ENCODE measurements at regions not wholly inside any gene's neighbourhood (a gene's known extent, or its start where the extent isn't known, plus 50 kb on each side); places are given as distances from the start of the nearest gene placed in this dataset.

DNA sequence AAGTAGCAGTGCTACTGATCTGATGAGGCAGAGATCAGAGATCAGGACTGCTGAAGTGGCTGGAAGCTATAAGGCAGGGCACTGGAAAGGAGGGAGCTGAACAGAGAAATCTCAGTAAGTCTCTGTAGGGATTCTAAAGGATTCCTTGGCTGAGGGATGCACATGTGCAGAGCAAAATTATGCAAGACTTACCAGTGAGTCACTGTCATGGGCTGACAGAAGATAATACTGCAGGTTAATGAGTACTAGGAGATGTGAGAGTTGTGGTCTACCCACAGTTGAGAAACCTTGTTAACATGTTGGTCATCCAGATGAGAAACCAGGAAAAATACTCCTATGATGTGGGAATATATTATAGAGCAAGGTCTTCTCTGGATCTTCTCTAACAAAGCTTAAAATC, 378.1 kb downstream of the HAPSTR1 start:
- DNase-seq: no peak

DNA sequence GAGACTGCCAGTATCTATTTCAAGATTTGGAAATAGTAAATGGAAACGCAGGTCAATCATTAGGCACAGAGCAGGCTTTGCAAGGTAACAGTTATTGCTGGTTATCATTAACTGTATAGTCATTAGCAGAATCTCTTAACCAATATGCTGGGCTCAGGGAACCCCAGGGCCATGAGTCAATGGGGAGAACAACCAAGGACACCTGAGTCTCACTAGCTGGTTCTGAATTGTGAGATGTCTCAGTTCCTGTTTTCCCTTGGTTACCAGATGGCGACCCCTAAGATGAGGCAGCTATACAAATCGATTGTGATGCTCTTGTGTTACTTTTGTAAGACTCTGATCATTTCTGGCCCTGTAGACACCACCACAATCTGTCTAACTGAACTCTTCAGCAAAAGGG, 385.3 kb downstream of the HAPSTR1 start:
- no peak for DNase-seq

DNA sequence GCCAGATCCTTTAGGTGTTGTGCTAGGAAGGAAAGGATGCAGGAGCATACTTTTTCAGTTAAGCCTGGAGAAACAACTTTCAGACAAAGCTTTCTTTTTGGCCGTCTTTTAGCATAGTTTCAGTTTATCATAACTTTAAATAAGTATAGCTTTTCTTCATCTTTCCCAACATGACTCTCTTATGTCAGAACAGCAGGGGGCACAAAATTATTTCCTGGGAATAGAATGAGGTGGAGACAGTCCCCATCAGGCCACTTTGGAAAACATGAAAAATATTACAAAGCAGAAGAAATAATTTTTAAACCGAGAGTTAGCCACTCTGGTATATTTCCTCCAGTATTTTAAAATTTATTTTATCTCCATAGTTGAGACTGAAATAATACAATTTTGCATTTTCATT, 387.6 kb downstream of the HAPSTR1 start:
- no peak for DNase-seq

DNA sequence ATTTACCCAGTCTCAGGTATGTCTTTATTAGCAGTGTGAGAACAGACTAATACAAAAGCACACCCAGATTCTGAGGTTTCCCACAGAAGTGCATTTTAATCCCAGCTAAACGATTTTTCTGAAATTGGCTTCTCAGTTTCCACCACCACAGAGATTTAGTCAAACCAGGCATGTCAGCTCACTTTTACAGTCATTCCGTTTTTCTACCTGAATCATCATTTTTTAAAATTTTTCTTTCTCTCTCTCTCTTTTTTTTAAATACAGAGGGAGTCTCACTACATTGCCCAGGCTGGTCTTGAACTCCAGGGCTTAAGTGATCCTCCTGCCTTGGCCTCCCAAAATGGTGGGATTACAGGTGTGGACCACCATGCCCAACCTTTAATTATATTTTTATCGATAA, 389.1 kb downstream of the HAPSTR1 start:
- no peak for DNase-seq

DNA sequence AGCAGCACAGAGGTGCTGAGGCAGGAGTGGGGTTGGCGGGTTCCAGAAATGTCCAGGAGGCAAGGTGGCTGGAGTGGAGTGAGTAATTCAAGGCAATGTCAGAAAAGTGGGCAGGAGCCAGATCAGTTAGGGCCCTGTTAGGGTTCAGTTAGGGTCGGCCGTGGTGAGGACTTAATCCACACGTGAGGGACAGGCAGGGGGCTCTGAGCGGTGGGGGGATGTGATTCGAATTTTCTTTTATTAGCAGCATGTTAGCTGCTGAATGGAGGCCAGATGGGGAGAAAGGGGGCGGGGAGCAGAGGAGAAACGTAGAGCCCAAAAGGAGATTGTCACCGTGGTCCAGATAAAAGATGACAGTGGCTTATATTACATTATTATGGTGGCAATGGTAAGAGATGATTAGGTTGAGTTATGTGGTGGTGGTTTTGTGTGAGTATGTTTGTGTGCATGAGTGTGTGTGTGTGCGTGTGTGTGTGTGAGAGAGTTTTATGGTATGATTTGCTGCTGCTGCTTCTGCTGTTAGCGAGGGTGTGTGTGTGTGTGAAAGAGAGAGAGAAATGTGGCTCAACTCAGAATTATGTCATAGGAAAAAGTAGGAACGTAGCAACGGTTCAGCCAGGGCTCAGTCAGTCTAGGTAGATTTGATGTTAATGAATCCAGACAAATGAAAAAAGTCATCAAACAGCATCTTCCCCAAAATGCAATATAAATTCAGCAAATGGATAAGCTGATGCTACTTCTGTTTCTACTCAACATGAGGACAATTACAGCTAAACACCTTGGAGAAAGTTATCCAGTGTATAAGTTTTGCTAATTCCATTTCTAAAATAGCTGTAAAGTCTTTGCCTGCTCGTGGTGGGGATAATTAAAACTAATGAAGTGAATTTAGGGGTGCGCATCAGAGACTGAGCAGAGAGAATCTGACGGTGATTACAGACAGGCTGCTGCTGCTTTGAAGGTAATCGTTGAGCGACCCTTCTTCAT, 390.6 kb downstream of the HAPSTR1 start:
- DNase-seq: no peak

DNA sequence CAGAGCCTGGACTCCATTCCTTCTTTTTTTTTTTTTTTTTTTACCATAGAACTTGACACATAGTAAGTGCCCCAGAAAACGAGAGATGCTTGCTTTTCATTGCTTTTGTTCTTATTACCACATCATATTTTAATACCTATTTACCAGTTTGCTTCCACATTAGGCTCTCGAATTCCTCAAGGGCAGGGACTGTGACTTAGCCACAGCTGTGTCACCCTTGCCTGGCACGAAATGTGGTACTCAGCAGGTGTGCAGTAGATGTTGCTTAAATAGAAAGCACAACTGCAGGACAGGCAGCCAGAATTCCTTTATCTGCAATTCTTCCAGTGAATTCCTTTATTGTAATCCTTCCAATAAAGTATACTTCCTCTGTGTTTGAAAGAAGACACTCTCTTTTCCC, 393.0 kb downstream of the HAPSTR1 start:
- no peak for DNase-seq

DNA sequence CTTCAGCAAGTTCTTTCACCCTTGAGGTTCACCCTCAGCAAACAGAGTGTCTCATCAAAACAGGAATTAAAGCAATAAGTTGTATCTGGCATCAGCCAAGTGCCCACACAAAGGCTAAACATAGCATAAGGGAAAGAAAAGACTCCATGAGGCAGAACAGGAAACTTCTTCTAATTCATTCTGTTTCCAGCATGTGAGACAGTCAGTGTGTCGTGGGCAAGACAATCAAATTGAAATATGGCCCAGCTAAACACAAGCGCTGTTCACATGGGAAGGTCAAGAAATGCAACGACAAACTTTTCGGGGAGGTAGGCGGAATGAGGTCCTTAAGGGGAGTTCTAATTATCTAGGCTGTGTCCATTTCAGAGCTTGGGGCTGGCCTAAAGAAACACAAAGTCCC, 393.4 kb downstream of the HAPSTR1 start:
- no peak for DNase-seq

DNA sequence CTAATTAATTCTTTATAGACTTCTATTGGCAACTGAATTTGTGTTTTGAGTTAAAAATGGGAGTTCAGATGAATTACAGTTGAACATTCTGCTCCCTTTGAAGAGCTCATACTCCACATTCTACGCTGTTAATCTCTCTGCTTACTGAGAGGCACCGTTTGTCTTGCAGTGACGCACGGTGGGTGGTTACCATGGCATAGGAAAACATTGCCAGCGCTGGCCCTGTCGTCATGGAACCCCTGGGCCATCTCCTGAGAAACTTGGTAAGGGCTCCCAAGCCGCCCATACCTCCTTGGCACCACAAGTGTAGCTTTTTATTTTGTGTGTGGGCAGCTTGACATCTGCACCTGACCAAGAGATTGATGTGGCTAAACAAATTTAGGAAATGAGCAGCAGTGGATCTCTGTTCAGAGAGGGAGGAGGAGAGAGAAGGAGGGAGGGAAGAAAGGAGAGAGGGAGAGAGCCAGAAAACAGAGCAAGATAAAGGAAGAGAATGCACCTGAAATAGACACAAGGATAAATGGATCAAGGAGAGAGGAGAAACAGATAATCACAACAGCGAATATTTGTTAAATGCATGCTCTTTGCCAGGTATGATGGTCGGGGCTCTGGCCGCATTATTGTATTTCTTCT, 398.5 kb downstream of the HAPSTR1 start:
- peak; percentile 4 for DNase-seq

DNA sequence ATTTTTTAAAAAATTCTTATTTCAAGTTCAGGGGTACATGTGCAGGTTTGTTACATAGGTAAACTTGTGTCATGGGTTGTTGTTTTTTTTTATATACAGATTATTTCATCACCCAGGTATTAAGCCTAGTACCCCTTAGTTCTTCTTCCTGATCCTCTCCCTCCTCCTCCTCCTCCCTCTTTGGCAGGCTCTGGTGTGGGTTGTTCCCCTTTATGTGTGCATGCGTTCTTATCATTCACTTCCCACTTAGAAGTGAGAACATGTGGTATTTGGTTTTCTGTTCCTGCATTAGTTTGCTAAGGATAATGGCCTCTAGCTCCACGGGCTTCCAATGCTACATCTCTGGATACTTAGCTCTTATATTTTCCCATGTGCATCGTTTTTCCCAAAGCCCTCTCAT, 404.4 kb downstream of the HAPSTR1 start:
- no peak for DNase-seq

DNA sequence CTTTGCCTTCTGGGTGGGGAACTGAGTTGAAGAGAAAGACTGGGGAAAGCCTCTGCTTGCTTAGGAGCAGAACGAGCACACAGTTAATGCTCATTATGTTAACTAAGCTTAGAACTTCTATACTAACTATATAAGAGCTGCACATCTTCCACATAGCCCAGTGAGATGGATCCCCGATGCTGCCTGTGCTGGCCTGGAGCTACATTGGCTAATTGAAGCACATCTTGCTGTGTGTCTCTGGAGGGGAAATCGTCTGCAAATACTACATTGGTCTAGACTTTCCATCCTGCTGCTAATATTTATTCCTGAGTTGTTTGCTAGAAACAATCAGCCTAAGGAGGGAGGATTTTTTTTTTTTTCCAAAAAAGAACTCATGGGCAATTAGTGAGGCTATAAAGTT, 406.3 kb downstream of the HAPSTR1 start:
- no peak for DNase-seq

DNA sequence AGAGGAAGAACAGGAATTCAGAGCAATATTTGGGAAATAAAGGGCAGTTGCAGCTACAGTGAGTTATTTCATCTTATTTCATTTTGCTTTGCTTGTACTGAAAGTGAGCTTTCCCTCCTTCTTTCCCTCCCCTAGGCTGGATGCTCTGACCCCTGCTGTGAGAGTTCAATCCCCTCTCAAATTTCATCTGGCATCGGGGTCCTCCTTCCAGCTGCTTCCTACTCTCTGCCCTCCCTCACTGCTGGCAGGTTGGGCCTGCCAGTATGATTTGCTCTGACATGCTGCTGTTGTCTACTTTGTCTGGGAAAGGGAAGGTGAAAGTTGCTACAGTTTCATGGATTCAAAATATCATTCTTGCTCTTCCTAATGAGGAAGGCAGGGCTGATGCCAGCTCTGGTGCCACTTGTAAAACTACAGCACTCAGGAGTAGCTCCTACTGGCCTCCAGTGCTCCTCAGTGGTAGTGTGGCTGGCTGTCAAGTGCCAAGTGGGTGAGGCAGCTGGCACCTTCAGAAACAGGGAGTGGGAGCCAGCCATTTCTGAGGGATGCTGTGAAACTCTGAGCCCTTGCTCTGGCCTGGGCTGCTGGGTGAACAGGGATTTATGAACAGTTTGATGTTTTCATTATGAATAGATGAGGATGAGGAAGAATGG, 408.6 kb downstream of the HAPSTR1 start:
- DNase-seq: peak; percentile 7

DNA sequence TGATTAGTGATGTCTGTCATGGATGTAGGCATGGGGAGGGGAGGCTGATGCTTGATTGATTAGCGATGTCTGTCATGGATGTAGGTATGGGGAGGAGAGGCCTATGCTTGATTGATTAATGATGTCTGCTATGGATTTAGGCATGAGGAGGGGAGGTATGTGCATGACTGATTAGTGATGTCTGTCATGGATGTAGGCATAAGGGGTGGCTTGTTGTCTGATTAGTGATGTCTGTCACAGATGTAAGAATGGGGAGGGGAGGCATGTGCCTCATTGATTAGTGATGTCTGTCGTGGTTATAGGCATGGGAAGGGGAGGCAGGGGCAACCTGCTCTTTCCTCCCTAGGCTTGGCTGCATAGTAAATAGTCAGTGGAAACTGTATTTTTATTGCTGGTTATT, 409.4 kb downstream of the HAPSTR1 start:
- DNase-seq: no peak

DNA sequence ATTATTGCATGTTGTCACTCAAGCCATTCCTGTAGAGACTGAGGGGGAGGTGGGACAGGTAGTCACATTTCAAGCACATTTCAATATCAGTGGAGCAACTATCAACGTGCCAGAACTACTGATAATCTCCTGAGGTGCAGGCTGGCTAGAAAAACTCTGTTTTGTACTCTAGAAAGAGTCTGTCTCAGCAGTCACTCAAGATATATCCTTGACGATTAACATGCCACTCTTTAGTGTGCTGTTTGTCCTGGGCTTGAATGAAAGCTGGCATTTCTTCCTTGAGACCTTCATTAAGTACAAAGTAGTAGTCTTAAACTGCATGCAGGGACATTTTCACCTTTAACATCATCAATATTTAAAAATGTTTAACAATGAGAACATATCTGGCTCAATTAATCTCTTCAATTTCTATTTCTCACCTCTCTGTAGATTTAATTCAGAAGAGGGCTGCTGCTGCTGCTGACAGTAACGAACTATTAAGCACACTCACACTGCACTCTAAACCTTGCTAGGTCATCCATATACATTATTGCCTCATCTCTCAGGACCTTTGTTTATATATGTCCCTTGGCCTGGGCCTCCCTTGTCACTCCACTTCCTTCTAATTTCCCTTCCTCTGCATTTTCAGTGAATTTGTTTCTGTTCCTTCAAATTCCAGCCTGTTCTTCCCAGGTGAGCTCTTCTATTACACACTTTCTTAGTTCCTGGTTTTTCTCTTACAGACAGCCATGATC, 412.0 kb downstream of the HAPSTR1 start:
- DNase-seq: no peak

DNA sequence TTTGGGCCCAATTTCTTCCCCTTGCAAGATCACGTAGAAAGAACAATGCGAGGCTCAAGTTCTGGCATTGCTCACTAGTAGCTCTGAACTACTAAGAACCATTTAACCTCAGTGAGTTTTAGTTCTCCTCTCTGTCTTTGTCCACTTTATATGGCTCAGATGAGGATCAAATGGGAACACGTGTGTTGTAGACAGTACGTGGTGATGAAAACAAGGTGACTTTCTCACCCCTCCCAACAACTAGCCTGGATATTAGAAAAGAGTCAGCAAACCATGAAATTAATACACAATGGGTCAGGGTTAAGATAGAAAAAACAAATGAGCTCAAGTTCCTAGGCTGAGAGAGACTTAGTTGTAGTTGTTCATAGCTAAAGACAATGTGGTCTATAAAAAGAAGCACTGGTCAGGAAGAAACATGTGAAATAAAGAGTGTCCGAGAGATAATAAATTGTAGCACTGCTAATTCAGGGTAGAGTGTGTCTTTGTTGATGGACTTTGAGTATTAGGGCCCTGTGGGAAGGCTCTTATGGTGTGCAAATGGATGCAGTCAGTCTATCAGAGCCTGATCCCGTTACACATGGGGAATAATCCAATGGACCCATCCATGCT, 417.0 kb downstream of the HAPSTR1 start:
- no peak for DNase-seq

DNA sequence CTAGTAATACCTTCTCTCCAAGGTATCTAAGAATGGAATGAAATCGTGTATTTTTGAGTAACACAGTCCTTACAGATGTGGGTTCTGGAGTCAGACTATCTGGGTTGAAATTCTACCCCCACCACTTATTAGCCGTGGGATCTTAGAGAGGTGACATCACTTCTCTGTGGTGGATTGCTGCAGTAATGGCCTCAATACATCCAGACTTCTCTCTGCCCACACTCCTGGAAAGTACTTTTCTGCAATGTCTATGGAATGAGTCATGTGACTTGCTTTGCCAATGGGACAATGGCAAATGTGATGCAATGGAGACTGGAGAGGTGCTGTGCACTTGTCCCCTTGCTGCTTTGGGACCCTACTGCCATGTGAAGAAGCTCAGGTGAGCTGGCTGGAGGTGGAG, 418.2 kb downstream of the HAPSTR1 start:
- DNase-seq: no peak

DNA sequence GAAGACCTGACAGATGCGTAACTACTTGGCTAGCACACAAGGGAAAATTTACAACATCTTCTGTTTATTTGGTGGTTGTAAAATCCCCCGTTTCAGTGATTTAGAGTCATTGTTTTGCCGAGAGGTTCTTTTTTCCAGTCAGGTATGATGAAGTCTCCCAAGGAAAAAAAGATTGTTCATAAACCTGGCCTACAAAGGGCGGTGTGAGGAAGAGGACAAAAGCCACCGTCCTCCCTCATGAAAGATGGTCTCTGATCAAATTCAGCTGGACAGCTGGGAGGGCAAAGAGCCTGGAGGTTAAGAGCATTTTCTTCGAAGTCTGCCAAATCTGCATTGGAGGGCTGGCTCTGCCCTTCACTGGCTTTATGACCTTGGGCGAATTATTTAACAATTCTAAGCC, 419.9 kb downstream of the HAPSTR1 start:
- no peak for DNase-seq

DNA sequence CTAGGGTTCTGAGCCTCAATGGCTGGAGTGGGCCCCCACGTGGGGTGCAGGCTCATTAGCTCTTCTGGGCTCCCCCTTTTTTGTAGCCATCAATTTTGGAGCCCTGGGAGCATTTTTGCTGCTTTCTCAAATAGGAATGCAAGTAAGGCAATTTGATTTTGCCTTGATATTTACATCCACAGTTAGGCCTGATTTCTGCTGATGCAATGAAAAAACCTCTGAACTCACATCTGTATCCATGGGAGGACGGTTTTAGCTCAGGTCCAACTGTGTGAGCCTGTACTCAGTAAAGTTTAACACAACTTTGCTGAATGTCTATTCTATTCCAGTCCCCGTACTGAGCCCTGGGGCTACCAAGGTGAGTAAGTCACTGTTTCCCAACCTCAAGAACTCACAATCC, 425.0 kb downstream of the HAPSTR1 start:
- DNase-seq: no peak

DNA sequence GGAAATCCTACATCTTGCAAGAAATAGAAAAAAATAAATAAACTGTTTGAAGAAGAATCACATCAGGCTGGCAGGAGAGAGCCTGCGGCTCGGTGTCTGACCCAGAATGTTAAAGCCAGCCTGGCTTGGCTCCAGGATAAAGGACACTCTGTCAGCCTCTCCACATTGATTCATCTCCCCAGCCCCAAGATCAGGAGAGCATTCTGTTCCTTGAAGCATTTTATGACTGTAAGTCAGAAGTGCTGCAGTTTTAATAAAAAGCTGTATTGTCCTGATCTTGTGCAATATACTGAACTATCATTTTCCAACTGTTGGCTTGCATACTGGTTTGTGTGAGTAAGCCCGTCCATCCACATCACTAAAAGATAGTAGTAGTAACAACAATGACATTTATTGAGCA, 426.6 kb downstream of the HAPSTR1 start:
- no peak for DNase-seq

DNA sequence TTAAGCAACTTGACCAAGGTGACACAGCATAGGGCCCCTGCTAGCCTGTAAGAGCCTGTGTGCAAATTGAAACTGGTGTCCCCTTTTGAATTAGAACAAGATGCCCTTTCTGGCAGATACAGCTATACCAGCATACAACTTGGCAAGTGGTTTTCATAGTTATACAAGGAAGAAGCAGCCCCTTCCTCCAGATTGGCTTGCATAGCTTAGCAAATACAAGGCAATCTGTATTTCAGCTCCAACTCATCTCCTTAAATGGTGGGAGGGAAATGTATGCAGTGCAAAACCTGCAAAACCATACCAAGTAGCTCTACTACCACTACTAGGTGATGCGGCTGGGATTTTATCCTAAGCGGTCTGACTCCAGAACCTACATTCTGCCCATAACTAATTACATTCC, 427.1 kb downstream of the HAPSTR1 start:
- DNase-seq: no peak

DNA sequence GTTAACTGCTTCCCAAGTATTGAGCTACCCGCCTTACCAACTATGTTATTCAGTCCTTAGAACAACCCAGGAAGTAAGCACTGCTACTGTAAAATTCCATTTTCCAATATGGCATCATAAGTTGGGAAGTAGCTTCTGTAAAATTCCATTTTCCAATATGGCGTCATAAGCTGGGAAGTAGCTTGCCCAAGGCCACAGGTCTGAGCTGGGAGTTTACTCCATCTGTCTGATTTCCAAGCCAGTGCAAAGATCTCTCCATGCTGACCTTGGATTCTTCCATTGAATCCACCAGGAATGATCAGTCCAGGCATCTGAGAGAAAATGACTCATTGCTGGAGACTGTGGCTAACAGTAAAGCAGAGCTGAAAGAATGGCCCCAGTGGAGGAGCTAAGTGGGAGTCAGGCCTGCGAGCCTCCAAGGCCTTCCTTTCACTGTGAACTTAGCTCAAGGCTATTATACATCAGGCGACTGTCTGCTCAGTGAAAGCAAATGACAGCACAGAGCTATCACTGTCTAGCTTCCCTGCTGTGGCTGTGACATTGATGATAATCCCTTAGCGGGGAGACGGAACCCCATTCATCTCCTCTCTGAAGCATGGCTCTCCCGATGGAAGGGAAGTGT, 430.4 kb downstream of the HAPSTR1 start:
- no peak for DNase-seq

DNA sequence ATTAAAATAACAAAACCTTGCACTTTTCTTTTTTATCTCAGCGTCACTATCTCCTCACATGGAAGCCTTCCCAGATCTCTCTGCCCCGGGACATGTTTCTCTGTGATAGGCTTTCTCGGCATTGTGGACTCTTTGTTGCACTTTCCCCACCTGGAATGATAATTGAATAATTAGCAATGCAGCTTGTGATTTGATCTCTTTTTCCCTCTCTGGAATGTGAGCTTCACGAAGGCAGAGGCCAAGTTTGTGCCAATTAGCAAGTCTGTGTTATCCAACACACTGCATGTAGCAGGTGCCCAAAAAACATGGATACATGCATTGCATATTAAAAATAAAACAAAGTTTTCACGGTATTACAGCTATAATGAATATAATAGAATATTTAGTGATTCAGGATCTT, 431.2 kb downstream of the HAPSTR1 start:
- no peak for DNase-seq
